Prostate gland (tissue), 2 donors: ENCODE measurements at regions not wholly inside any gene's neighbourhood (a gene's known extent, or its start where the extent isn't known, plus 50 kb on each side); places are given as distances from the start of the nearest gene placed in this dataset.

Experiments used
- DNase-seq: peaks from one replicate; pipeline ENCODE4 v3.0.0-alpha.2; 2019; ENCODE audit warnings: low spot score
- H3K27ac ChIP-seq, 2 donors: fragments of 200-600 bp; sonication (generic); 2 replicates each; pipeline ENCODE4 v1.5.1; 2017 to 2019
- H3K27me3 ChIP-seq: fragments of 200-600 bp; sonication (generic); replicated peaks from 2 replicates; pipeline ENCODE4 v1.5.1; 2019; ENCODE audit not compliant: insufficient read depth
- H3K36me3 ChIP-seq, 2 donors: fragments of 200-600 bp; sonication (generic); 1 replicate in 1 of 2; 2 replicates in 1 of 2; pipeline versions ENCODE4 v1.5.1 to v1.8.1; 2017 to 2019
- H3K4me1 ChIP-seq: fragments of 200-600 bp; sonication (generic); replicated peaks from 2 replicates; pipeline ENCODE4 v1.5.1; 2019
- H3K4me3 ChIP-seq, 2 donors: fragments of 200-600 bp; sonication (generic); 2 replicates each; pipeline ENCODE4 v1.5.1; 2017 to 2019
- H3K9me3 ChIP-seq: fragments of 200-600 bp; sonication (generic); 2 replicates; pipeline ENCODE4 v1.5.1; 2017
- CTCF ChIP-seq, 4 experiments: fragments of 200-600 bp in 2 of 4; fragments of 450-650 bp in 2 of 4; sonication (generic) in 2 of 4; IDR thresholded peaks; 1 replicate in 3 of 4; 2 replicates in 1 of 4; pipeline ENCODE4 v1.5.1; 2016 to 2019; ENCODE audit warnings: antibody characterized with exemption in 4 of 4, mild to moderate bottlenecking in 2 of 4, moderate library complexity in 2 of 4
- POLR2A ChIP-seq: fragments of 450-650 bp; IDR thresholded peaks from one replicate; pipeline ENCODE4 v1.6.1; 2016; ENCODE audit warnings: antibody characterized with exemption, mild to moderate bottlenecking
- POLR2AphosphoS5 ChIP-seq: sonication (generic); formaldehyde crosslinking; IDR thresholded peaks from one replicate; pipeline ENCODE4 v1.6.1; 2017; ENCODE audit warnings: antibody characterized with exemption
- WGBS: methylation state at CpG from one replicate; pipeline ENCODE4 v1.1.5; 2018; 5-methylcytosine and 5-hydroxymethylcytosine counted together
- intact Hi-C: fragments of 100-400 bp; cut with DNase I; formaldehyde crosslinking; loops from one replicate; pipeline ENCODE4 v1.14.2; 2022

GRCh38 chr20:11555510-11555909 lies 362.2 kb upstream of the BTBD3 start:
- DNase-seq, result no peak
- WGBS, result 99% methylated on average over 2 of the region's 2 CpGs
- no peaks in the 10 kb centered on the region for H3K36me3 ChIP-seq
- H3K27me3 ChIP-seq, result no peaks in the 10 kb centered on the region
- TF ChIP-seq POLR2AphosphoS5 (no peak), CTCF (IDR thresholded peaks at IDR 0.05) (no peak), POLR2A (no peak)
- no peaks in the 10 kb centered on the region for H3K9me3 ChIP-seq
- no peak overlapping the region for H3K4me3 ChIP-seq
- no peaks in the 10 kb centered on the region for H3K4me1 ChIP-seq
- no peak overlapping the region for H3K27ac ChIP-seq
- intact Hi-C loops, result no loop called here

GRCh38 chr20:11556410-11556809 lies 361.3 kb upstream of the BTBD3 start:
- TF ChIP-seq POLR2A (no peak), POLR2AphosphoS5 (no peak), CTCF (IDR thresholded peaks at IDR 0.05) (no peak)
- Histone ChIP-seq H3K27ac (no peak overlapping the region), H3K4me1 (no peaks in the 10 kb centered on the region), H3K4me3 (no peak overlapping the region), H3K27me3 (no peaks in the 10 kb centered on the region), H3K36me3 (no peaks in the 10 kb centered on the region), H3K9me3 (no peaks in the 10 kb centered on the region)
- 70% methylated on average over 2 of the region's 2 CpGs for WGBS
- intact Hi-C loops, result no loop called here
- no peak for DNase-seq

GRCh38 chr20:11564491-11564890 lies 353.2 kb upstream of the BTBD3 start:
- no peaks in the 10 kb centered on the region for H3K27me3 ChIP-seq
- TF ChIP-seq POLR2A (no peak), POLR2AphosphoS5 (no peak), CTCF (IDR thresholded peaks at IDR 0.05) (no peak)
- no peak for DNase-seq
- 89% methylated on average over 5 of the region's 5 CpGs for WGBS
- intact Hi-C loops, result no loop called here
- H3K9me3 ChIP-seq, result no peaks in the 10 kb centered on the region
- no peak overlapping the region for H3K27ac ChIP-seq
- no peak overlapping the region for H3K4me3 ChIP-seq
- H3K4me1 ChIP-seq, result no peaks in the 10 kb centered on the region
- no peaks in the 10 kb centered on the region for H3K36me3 ChIP-seq

- Histone ChIP-seq H3K9me3 (no peaks in the 10 kb centered on the region), H3K4me3 (no peak overlapping the region), H3K4me1 (no peaks in the 10 kb centered on the region), H3K36me3 (no peaks in the 10 kb centered on the region), H3K27ac (no peak overlapping the region), H3K27me3 (no peaks in the 10 kb centered on the region)
- 63% methylated on average over 5 of the region's 5 CpGs for WGBS
- TF ChIP-seq POLR2A, result no peak
- no peak for TF ChIP-seq POLR2AphosphoS5
- TF ChIP-seq CTCF (IDR thresholded peaks at IDR 0.05), result no peak
- DNase-seq, result no peak
- intact Hi-C loops, result no loop called here
Observed at GRCh38 chr20:11569163-11569562, 348.5 kb upstream of the BTBD3 start.

GRCh38 chr20:11573507-11573906 lies 344.2 kb upstream of the BTBD3 start:
- Histone ChIP-seq H3K36me3 (no peaks in the 10 kb centered on the region), H3K4me1 (no peaks in the 10 kb centered on the region), H3K27me3 (no peaks in the 10 kb centered on the region), H3K27ac (no peak overlapping the region), H3K9me3 (no peaks in the 10 kb centered on the region), H3K4me3 (no peak overlapping the region)
- TF ChIP-seq POLR2A (no peak), POLR2AphosphoS5 (no peak), CTCF (IDR thresholded peaks at IDR 0.05) (no peak)
- intact Hi-C loops, result no loop called here
- 78% methylated on average over 4 of the region's 4 CpGs for WGBS
- DNase-seq, result no peak
